ENCODE measurements at regions not wholly inside any gene's neighbourhood (a gene's known extent, or its start where the extent isn't known, plus 50 kb on each side); places are given as distances from the start of the nearest gene placed in this dataset.

GRCh38 chr3:81929697-81930096 lies 168.3 kb upstream of the GBE1 start:
- no peak for TF ChIP-seq EZH2 (optimal IDR thresholded peaks at IDR 0.05; ENCODE audit: low read depth, low read length)
- TF ChIP-seq CTCF (IDR thresholded peaks at IDR 0.05; ENCODE audit: low read length): no peak
- no peak for TF ChIP-seq EZH2phosphoT487 (IDR thresholded peaks at IDR 0.05; ENCODE audit: low read length)

Data from MM.1S (cell line).